GM21367 (cell line): ENCODE measurements at regions not wholly inside any gene's neighbourhood (a gene's known extent, or its start where the extent isn't known, plus 50 kb on each side); places are given as distances from the start of the nearest gene placed in this dataset.

ENCODE experiments used
- ATAC-seq: cut with Tn5 transposase; IDR thresholded peaks from one replicate; pipeline ENCODE4 v1.9.1; 2021; ENCODE audit not compliant: unreplicated experiment

DNA sequence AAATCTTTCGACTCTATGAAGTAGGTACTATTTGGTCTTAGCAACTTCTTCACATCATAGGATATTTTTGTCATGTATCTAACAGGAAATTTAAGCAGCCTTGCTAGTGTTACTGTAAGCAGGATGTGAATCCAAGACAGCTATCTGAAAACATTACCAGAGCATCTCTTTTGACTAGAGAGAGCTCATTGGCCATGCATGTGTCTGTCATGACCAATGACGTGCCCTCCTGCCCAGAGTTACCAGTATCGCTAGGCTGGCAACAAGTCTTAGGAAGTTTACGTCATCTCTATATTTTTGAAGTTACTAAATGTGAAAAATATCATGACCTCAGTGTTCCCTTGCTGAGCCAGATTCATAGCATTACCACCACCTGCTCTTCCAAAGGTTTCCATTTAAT, 130.9 kb upstream of the TP63 start:
- ATAC-seq, result no peak

DNA sequence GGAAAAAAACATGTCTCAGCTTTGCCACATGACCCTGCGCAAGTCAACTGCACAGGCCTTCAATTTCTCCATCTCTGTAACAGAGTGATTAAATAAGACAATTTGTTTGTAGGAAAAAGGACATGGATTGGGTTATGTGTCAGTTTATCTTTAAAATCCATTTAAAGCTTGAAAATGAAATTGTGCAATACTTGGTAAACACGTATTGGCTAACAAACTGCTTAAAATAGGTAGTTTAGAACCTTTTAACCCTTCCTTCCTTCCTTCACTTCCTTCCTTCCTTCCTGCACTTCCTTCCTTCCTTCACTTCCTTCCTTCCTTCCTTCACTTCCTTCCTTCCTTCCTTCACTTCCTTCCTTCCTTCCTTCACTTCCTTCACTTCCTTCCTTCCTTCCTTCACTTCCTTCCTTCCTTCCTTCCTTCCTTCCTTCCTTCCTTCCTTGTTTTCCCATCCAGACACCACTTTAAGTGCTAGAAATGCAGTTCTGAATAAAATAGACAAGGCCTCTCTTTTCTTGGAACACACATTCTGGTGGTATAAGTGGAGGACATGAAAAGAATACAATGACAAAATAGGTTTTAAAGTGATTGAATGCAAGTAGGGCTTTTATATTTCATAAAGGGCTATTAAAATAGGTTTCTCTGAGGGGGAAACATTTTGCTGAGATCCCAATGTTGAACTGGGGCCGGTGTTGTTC, 130.2 kb upstream of the TP63 start:
- ATAC-seq, result no peak

DNA sequence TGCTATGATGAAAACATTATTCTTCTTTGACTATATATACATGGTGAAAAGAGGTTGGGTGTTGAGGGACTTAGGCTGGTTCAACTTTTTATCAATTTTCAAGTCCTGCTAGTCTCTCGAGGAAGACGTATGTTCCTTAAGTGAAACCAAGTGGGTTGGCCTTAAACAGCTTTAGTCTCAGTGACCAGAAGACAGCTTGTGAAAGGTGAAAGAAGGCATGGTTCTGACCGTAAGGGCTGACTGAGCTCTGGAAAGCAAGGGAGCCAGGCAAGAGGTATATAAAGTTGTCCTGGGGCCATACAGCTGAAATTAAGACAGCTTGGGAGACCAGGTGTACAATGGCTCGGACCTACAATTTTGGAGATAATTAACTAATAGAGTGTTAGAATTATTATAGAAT, 128.9 kb upstream of the TP63 start:
- no peak for ATAC-seq

DNA sequence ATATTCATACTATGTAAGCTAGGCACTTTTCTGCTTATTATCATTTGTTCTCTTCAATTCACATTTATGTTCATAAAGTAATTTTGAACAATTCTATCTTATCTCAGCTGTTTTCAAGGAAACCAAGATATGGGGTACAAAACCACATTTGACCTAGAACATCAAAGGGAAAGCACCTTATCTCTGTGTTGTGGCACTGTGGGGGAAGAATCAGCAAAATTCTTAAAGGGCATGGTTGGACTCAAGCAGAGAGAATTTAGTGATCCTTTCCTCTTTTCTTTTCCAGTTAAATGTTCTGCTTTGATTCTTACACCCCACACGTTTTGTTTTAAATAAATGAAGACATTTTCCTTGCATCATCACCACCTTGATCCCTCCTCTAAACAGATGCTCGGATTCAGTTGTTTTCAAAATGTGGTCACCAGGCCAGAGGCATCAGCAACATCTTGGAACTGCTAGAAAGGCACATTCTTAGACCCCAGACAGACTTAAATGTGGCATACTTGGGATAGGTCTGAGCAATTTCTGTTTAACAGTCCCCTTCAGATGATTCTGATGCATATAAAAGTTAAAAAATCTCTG, 128.4 kb upstream of the TP63 start:
- no peak for ATAC-seq

DNA sequence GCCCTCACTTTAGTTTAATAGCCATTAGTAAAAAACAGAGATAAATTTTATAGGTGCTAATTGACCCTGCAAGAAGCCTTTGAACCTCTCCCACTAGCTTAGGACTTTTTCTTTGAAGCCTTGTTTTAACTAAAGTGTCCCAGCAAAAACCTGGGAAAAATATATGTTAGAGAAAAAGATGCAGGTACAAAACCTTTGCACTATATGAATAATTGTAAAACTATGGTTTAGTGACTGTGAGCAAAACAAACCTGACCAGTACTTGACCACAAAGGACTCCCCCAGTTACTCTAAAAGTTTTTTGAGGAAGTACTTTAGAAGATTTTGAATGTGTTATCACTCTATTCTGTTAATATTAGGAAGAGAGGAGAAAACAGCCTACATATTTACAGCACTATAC, 123.3 kb upstream of the TP63 start:
- no peak for ATAC-seq

DNA sequence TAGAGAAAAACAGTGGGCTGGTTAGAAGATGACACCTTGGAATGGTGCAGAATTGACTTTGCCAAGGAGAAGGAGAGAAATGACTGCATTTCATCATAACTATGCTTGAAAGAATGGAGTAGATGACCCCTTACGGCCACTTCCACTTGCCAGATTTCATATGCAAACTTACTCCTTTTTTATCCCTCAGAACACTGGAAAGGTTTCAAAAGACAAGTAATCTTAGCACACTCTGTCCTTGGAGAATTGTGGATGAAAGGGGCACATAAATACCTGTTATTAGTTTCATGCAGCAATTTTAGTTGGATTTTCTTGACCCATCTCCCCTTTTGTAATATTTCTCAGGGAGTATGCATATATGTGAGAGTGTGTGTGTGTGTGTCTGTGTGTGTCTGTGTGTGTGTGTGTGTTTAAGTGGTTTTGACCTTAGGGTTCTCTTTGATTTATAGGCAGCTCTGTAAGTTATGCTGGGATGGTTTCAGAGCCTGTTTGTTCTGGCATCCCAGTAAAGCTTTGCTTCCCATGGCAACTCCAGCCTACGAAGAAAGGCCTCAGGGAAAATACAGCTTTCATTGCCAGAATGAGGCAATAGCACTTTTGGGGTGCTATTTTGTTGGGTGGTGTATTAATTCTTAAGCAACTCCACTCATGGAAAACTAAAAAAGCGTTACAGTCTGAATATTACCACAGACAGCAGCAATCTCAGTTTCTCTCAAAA, 122.2 kb upstream of the TP63 start:
- no peak for ATAC-seq

DNA sequence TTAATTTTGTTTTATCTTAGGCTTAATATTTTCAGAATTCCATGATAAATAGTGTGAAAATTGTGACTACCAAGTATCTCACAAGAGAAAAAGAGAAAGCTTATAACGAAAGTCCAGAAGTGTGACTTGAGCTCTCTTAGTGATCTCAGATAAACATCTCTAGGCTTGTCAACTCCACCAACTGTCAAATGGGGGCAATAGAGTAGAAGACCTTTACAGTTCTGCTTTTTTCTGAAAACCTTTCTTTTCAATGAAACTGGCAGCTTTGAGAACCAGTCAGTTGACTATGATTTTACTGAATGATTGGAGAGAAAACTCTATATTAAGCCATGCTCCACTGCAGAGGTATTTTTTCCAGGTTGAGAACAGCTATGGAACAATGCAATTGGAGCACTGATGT, 119.2 kb upstream of the TP63 start:
- ATAC-seq, result peak; percentile 75

DNA sequence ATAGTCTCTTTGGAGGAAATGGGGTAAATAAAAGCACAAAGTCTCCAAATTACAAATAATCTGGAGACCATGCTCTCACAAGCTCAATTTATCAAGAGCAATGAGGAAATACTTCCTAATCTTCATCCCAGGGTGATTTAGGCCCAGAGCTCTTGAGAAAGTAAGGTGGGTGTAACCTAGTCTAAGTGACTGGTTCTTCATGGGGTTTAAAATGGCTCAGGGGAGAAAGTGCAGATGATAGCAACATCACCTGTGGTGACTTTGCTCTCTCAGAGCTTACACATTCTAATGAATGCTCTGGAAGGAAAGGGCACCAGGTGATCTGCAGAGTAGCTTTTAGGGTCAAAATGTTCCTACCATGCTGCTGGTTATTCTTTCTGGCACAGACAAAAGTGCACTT, 118.4 kb upstream of the TP63 start:
- no peak for ATAC-seq

DNA sequence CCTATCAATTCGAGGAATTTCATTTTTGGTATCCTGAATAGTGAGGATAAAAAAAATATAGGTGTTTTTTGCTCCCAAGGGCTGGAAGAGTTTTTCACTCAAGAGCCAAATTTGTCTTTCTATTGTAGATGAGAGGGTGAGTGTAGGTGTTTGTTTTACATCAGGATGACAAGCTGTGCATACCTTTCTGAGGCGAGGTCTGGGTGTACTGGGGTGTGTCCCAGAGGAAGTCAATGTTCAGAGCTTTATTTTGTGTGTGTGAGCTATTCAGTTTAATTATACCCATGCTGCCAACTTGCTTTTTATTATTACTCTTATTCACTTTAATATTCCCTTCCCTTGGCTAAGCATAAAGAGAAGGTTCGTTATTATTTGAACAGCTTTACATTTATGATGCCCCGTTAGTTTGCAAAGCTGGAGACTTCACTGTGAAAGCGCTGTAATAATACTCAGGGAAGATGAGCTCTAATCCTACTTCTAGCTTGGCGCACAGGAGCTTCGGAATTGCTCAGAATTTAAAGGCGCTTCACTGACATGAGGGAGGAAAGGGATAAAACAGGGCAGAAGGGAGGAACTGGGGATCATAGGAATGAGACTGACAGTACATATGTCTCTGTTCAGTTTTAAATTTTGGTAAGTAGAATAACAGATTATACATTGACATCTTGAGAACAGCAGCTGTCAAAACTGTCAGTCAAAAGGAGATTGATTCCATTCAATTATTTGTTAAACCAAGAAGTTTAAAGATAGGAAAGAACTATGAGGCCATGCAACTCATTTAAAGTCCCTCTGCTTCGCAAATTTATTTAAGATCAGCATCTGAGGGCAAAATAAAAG, 117.7 kb upstream of the TP63 start:
- no peak for ATAC-seq

DNA sequence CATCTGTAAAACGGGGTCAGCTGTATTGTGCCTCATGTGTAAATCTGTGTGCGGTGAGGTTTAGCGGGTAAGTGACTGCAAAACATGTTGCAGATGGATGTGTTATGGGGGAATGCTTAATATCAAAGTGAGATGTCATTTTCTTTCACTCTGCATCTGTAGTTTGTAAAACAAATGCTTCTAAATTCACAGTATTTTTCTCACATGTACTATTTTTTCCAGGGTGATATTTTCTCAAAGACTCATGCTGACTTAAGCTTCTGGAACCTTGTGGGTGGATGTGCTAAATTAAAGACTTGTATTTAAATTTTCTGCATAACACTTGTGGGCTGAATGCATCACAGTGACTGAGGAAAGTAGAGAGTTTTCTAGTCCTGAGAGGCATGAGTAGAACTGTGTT, 115.2 kb upstream of the TP63 start:
- ATAC-seq, result no peak

DNA sequence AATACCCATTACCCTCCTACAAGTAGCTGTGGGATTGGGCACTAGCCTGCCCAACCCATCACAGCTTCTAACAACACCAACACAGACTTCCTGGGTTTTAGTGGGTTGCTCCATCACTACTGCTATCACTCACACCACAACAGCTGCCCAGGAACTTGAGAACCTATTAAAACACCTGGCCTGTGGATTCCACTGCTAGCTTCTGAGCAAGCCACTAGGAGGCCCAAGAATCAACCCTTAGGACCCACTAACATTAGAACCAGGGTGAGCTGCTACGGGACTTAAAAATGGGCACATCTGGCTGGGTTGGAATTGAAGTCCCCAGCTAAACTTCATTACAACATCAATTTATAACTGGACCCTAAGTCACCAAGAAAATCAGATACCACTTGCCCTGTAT, 113.2 kb upstream of the TP63 start:
- ATAC-seq, result no peak

DNA sequence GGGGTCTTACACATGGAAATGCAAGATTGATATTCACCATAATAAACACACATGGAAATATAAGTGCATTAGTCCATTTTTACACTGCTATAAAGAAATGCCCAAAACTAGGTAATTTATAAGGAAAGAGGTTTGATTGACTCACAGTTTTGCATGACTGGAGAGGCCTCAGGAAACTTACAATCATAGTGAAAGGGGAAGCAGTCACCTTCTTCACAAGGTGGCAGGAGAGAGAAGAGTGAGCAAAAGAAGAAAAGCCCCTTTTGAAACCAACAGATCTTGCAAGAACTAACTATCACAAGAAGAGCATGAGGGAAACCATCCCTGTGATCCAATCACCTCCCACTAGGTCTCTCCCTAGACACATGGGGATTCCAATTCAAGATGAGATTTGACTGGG, 111.7 kb upstream of the TP63 start:
- ATAC-seq, result no peak

DNA sequence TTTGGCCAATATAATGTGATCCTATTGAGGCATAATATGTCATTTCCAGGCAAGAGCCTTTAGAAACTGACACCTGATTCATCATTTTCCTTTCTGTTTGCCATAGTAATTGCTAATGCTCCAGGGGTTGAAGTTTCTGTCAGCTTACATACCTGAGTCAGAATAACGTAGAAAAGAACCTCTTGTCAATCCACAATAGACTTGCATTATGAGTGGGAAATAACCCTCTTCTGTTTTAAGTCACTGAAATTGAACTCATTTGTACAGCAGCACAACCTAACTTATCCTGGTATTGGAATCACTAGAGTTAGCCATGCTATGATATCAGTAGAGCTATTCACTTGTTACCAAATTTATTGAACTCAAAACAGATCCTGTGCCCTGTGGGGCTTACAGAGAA, 101.7 kb upstream of the TP63 start:
- ATAC-seq, result no peak

DNA sequence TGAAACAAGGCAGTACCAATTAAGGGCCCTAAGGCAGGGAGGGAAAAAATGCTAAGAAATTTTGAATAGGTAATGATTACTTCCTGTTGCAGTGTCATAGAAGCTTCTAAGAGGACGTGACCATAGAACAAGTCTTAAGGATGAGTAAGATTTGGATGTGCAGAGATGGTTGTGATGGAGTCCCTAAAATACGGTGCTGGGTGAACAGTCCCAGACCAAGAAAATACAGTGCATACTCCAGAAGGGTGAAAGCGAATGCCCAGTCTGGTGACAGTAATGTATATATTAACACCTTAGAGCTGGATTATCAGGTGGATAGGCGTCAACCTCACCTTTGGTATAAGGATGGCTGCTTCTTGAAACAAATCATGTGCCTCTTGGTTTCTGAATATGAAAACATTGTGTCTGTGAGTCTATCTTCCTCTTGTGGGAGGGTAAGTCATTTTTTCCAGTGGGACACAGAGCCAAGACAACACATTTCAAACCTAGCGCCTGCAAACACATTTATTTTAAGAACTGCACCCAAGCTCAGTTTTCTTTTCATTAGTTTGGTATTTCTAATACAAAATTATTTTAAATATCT, 101.2 kb upstream of the TP63 start:
- ATAC-seq, result no peak

DNA sequence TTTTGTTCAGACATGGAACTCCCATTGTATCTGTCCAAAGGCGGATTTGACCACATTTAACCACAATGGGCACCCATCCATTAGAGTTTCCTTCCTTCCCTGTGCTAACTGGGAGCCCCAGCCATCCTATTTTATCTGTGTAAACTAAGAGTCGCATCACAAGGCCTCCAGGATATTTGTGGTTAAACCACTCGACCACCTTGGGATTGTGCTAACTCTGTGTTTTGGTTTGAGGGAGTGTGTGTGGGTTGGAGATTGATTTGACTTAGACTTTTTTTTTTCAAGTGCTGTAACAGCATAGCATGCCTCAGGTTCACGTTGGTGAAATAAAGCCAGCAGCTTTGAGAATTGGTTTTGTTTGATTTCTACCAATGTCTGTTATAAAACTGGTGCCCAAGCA, 100.4 kb upstream of the TP63 start:
- ATAC-seq, result no peak

DNA sequence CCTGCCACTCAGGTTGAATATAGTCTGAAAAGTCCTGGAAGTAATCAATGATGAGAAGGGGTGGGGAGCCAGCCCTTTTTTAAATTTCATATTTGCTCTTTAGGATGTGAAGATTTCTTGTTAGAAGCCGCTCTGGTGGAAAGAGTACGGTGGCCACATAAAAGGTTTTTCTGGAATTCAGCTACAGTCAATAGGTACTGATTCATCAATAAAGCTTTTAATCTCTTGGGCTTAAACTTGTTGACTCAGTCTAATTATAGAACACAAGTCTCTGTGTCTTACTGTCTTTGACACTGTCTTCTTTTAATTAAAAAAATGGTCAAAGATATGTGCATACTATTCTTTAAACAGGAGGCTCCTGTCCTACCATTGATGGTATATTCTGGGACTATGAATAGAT, 99.9 kb upstream of the TP63 start:
- no peak for ATAC-seq

DNA sequence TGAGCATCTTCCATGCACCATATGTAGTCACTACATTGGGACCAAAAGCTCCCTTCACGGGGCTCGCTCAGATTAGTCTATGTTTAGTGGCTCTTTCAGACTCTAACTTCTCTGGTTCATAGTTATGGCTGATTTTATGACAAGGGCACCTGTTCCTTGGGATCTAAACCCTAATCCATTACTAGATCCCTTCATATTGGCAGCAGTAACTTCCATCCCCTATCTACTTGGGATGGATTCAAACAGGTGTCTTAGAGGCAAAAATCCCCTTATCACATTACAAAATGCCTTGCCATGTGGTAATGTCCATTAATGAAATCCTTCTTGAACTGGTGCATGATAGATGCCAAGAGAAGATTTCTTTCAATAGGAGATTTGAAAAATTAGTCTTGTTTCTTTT, 96.7 kb upstream of the TP63 start:
- no peak for ATAC-seq

DNA sequence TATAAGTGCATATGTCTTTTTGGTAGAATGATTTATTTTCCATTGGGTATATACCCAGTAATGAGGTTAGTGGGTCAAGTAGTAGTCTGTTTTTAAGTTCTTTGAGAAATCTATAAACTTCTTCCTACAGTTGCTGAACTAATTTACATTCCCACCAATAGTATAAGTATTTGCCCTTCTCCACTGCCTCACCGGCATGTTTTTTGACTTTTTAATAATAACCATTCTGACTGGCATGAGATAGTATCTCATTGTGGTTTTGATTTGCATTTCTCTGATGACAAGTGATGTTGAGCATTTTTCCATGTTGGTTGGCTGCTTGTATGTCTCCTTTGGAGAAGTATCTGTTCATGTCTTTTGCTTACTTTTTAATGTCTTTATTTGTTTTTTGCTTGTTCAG, 94.1 kb upstream of the TP63 start:
- ATAC-seq, result no peak

DNA sequence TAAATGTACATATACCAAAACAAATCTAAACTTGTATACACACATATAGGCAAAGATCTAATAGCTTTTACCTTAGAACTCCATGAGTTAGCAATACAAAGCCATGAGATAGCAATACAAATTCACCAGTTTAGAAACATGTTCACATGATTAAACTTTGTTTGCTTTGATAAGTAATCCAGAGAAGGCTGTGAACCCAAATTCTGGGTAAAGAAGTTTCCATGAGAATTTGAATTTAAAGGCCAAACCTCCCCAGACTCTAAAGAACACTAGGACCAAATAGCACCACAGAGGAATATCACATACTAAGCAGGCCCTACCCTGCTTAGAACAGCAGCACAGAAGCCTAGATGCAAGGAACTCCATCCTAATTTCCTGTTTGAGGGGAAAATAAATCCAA, 83.7 kb upstream of the TP63 start:
- no peak for ATAC-seq

DNA sequence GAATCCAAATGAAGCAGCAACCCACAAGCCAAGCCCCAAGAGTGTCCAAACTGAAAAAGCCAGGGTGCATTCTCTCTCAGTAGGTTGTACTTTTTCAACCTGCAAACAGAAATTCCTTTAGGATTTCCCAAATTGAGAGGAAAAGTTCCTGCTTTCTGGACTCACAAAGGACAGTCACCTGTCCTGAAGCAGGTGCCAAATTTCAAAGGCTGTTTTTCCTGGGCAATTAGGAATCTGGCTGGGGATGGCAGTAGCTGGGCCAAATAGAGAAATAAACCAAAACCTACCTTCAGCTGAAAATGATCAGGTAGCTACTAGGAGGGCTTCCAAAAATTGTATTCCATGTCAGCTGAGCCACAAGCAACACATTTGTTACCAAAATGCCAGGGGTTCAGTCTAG, 83.1 kb upstream of the TP63 start:
- no peak for ATAC-seq

DNA sequence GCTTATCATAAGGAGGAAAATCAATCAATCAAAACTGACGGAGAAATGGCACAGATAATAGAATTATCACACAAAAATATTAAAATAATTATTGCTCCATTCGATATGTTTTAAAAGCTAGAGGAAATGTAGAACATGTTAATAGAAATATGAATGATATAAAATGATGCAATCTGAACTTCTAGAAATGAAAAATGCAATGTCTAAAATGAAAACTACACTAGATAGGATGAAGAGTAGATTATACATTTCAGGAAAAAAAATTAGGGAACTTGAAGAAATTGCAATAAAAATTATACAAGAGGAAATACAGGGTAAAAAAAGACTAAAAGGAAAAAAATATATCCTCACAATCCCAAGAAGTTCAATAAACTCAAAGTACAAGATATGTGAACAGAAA, 80.2 kb upstream of the TP63 start:
- ATAC-seq, result no peak
